GM12891 (cell line): ENCODE measurements at regions not wholly inside any gene's neighbourhood (a gene's known extent, or its start where the extent isn't known, plus 50 kb on each side); places are given as distances from the start of the nearest gene placed in this dataset.

Experiments
- PAX5 ChIP-seq: IDR thresholded peaks from 2 replicates; pipeline ENCODE4 v1.6.1; 2011; ENCODE audit warnings: low read length, moderate library complexity, mild to moderate bottlenecking; ENCODE audit not compliant: insufficient read depth, severe bottlenecking
- POLR2A ChIP-seq: IDR thresholded peaks from 2 replicates; pipeline ENCODE4 v1.6.1; 2011; ENCODE audit warnings: low read depth, low read length, control low read depth
- POLR2AphosphoS5 ChIP-seq: IDR thresholded peaks from 2 replicates; pipeline ENCODE4 v1.6.1; 2011; ENCODE audit warnings: low read depth, low read length, control low read depth
- POU2F2 ChIP-seq: IDR thresholded peaks from 2 replicates; pipeline ENCODE4 v1.6.1; 2011; ENCODE audit warnings: low read depth, mild to moderate bottlenecking, control low read depth, low read length, moderate library complexity
- SPI1 ChIP-seq: IDR thresholded peaks from 2 replicates; pipeline ENCODE4 v1.6.1; 2011; ENCODE audit warnings: low read depth, low read length, control low read depth

DNA sequence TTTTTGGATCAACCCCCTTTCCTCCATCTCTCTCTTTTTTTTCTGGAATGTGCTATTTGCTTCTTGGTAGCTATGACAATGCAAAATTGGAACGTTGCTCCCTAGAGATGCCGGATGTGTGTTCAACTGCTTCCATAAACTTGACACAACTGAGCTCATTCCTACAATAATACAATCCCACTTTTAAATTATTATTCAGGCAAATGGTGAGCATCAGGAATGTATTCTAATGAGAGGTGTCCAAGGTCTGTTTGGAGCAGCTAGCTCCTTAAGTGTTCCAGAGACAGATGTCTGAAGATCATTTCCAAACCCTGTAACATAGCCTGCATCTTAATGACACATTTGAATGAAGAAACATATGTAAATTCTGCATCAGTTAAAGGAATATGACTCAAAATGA is 518.4 kb downstream of the TAF11L14 start:
- TF ChIP-seq POLR2AphosphoS5 (no peak), POLR2A (no peak), POU2F2 (no peak), PAX5 (no peak), SPI1 (no peak)
